DMS153 treated with DMSO at 0.1 percent for 48 hours (cell line): ENCODE measurements at regions not wholly inside any gene's neighbourhood (a gene's known extent, or its start where the extent isn't known, plus 50 kb on each side); places are given as distances from the start of the nearest gene placed in this dataset.

Experiments used
- DNase-seq: peaks from one replicate; lab custom pipeline; 2025; ENCODE audit not compliant: unreplicated experiment; lab: John Stamatoyannopoulos, UW

- DNase-seq = no peak
Observed at GRCh38 chr2:172200495-172201085, 97.9 kb upstream of the DLX2 start.

GRCh38 chr2:172204309-172204708 lies 101.6 kb upstream of the DLX2 start:
- DNase-seq = no peak

- no peak for DNase-seq
Observed at GRCh38 chr2:172204762-172205161, 102.1 kb upstream of the DLX2 start.

- no peak for DNase-seq
Observed at GRCh38 chr2:172205292-172205691, 102.6 kb upstream of the DLX2 start.

- no peak for DNase-seq
Observed at GRCh38 chr2:172207911-172208310, 105.2 kb upstream of the DLX2 start.

GRCh38 chr2:172208791-172209325 lies 106.2 kb upstream of the DLX2 start:
- no peak for DNase-seq

- no peak for DNase-seq
Observed at GRCh38 chr2:172210599-172210998, 107.9 kb upstream of the DLX2 start.

- DNase-seq = no peak
Observed at GRCh38 chr2:172211512-172211911, 108.8 kb upstream of the DLX2 start.

- no peak for DNase-seq
Observed at GRCh38 chr2:172213116-172213860, 110.6 kb upstream of the DLX2 start.

GRCh38 chr2:172214252-172214651 lies 111.6 kb upstream of the DLX2 start:
- no peak for DNase-seq

- DNase-seq = no peak
Observed at GRCh38 chr2:172215172-172215935, 112.7 kb upstream of the DLX2 start.

GRCh38 chr2:172215936-172216335 lies 113.2 kb upstream of the DLX2 start:
- DNase-seq = no peak

GRCh38 chr2:172216477-172216876 lies 113.8 kb upstream of the DLX2 start:
- DNase-seq = no peak

GRCh38 chr2:172219201-172219600 lies 116.5 kb upstream of the DLX2 start:
- DNase-seq = no peak

GRCh38 chr2:172220121-172220520 lies 117.4 kb upstream of the DLX2 start:
- DNase-seq = no peak

- DNase-seq = no peak
Observed at GRCh38 chr2:172223601-172224054, 120.9 kb upstream of the DLX2 start.

- DNase-seq = no peak
Observed at GRCh38 chr2:172225786-172226185, 123.1 kb upstream of the DLX2 start.

GRCh38 chr2:172226244-172227061 lies 123.8 kb upstream of the DLX2 start:
- no peak for DNase-seq

- DNase-seq = no peak
Observed at GRCh38 chr2:172227719-172228118, 125.0 kb upstream of the DLX2 start.

- no peak for DNase-seq
Observed at GRCh38 chr2:172228177-172228808, 125.6 kb upstream of the DLX2 start.
